ENCODE measurements at regions not wholly inside any gene's neighbourhood (a gene's known extent, or its start where the extent isn't known, plus 50 kb on each side); places are given as distances from the start of the nearest gene placed in this dataset.

DNA sequence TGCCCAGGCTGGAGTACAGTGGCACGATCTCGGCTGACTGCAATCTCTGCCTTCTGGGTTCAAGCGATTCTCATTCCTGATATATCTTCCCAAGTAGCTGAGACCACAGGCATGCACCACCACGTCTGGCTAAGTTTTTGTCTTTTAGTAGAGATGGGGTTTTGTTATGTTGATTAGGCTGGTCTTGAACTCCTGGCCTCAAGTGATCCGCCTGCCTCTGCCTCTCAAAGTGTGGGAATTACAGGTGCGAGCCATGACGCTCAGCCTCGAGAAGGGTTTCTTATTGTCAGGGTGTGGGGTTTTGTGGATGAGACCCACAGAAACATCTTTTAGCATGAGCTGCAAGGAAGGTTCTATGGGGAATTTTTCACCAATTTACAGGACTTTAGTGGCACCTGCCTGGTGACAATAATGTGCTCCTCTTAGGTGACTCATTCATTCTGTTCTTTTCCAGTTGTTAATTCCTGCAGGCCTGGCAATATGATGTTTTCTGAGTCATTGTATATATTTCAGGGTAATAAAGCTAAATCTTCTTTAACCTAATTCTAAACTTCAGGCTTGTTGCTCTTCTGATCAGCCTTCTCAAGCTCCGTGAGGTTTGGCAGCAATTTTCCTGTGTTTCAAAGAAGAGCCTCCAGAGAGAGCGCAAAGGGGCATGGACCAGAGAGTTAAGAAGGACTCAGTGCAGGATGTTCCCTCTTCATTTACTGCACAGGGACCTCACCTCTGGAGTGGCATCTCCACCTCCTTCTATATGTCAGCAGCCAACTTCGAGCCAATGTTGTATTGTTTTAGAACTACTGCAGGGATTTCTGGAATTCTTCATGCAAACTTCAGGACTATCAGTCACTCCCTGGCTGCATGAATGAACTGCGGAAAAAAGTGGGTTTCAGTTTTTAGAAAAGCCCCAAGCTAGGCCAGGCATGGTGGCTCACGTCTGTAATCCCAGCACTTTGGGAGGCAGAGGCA is 77.8 kb upstream of the ZNF618 start:
- no peak for DNase-seq
- no peaks in the 10 kb centered on the region for H3K27me3 ChIP-seq (replicated peaks in 1 of 7)
- WGBS, 5 donors: 82 to 92% (median 90%) methylated on average over 12 to 13 of the region's 13 CpGs
- no peak overlapping the region for H3K27ac ChIP-seq
- intact Hi-C loops (cut with DNase I; ENCODE audit: low total_unique reads): no loop called here
- H3K9me3 ChIP-seq: no peaks in the 10 kb centered on the region
- H3K4me3 ChIP-seq: no peak overlapping the region
- no peaks in the 10 kb centered on the region for H3K4me1 ChIP-seq
- H3K36me3 ChIP-seq: no peaks in the 10 kb centered on the region
- TF ChIP-seq POLR2A (IDR thresholded peaks at IDR 0.05) (no peak), POLR2AphosphoS5 (IDR thresholded peaks at IDR 0.05) (no peak)
- TF ChIP-seq, protein P1, sequence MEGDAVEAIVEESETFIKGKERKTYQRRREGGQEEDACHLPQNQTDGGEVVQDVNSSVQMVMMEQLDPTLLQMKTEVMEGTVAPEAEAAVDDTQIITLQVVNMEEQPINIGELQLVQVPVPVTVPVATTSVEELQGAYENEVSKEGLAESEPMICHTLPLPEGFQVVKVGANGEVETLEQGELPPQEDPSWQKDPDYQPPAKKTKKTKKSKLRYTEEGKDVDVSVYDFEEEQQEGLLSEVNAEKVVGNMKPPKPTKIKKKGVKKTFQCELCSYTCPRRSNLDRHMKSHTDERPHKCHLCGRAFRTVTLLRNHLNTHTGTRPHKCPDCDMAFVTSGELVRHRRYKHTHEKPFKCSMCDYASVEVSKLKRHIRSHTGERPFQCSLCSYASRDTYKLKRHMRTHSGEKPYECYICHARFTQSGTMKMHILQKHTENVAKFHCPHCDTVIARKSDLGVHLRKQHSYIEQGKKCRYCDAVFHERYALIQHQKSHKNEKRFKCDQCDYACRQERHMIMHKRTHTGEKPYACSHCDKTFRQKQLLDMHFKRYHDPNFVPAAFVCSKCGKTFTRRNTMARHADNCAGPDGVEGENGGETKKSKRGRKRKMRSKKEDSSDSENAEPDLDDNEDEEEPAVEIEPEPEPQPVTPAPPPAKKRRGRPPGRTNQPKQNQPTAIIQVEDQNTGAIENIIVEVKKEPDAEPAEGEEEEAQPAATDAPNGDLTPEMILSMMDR (IDR thresholded peaks at IDR 0.05 in 8 of 11, conservative IDR thresholded peaks at IDR 0.05 in 3 of 11): no peak

DNA sequence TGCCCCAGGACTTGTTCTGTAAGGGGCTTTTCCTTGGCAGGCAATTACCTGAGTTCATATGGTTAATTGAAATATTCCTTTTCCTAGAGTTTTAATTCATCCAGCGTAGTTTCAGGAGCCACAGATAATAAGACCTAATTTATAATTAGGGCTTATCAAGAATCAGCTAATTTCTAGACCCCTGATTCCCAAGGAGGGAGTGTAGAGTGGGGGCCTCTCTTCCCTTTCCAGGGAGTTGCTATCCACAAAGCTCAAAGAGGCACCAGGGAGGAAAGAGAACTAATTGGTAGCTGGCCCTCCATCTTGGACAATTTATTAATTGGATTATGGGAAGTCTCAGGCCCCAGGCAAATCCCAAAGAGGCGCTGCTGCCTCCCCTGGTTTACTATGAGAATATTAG is 75.8 kb upstream of the ZNF618 start:
- H3K27ac ChIP-seq: no peak overlapping the region
- intact Hi-C loops (cut with DNase I; ENCODE audit: low total_unique reads): no loop called here
- 88 to 97% (median 90%) methylated on average over 2 of the region's 2 CpGs for WGBS, 5 donors
- no peak for DNase-seq
- H3K27me3 ChIP-seq (replicated peaks in 1 of 7): no peaks in the 10 kb centered on the region
- H3K4me3 ChIP-seq: no peak overlapping the region
- H3K36me3 ChIP-seq: no peaks in the 10 kb centered on the region
- H3K9me3 ChIP-seq: no peaks in the 10 kb centered on the region
- H3K4me1 ChIP-seq: no peaks in the 10 kb centered on the region
- TF ChIP-seq POLR2AphosphoS5 (IDR thresholded peaks at IDR 0.05): no peak
- TF ChIP-seq POLR2A (IDR thresholded peaks at IDR 0.05): no peak
- TF ChIP-seq, protein P1 (IDR thresholded peaks at IDR 0.05 in 8 of 11, conservative IDR thresholded peaks at IDR 0.05 in 3 of 11): no peak

DNA sequence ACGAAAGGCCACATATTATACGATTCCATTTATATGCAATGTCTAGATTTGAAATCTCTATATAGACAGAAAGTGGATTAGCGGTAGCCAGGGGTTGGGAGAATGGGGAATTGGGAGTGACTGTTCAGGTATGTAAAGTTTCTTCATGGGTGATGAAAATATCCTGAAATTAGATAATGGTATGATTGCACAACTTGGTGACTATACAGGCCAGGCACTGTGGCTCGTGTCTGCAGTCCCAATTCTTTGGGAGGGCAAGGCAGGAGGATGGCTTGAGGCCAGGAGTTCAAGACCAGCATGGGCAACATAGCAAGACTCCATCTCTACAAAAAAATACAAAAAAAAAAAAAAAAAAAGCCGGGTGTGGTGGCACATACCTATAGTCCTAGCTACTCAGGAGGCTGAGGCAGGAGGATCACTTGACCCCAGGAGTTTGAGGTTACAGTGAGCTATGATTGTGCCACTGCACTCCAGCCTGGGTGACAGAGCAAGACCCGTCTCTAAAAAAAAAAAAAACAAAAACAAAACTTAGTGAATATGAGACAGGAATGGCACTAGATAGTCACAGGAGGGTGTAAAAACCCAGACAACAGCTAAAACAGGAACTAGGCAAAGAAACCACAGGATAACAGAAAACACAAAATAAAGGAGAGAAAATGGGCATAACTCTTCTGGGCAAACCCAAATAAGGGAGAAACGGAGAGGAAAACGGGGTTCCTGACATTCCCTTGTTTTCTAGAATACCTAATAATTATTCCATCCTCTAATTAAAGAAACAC is 72.1 kb upstream of the ZNF618 start:
- H3K4me1 ChIP-seq: peaks cover 0 to 24% (median 11%) of the 10 kb centered on the region in 6 donors
- no peak overlapping the region for H3K4me3 ChIP-seq
- no peak overlapping the region for H3K27ac ChIP-seq
- no peaks in the 10 kb centered on the region for H3K36me3 ChIP-seq
- H3K9me3 ChIP-seq: no peaks in the 10 kb centered on the region
- WGBS, 5 donors: 58 to 83% (median 61%) methylated on average over 7 to 8 of the region's 8 CpGs
- no peak for DNase-seq
- no peaks in the 10 kb centered on the region for H3K27me3 ChIP-seq (replicated peaks in 1 of 7)
- intact Hi-C loops (cut with DNase I; ENCODE audit: low total_unique reads): no loop called here
- TF ChIP-seq, protein P1 (IDR thresholded peaks at IDR 0.05 in 8 of 11, conservative IDR thresholded peaks at IDR 0.05 in 3 of 11): no peak
- TF ChIP-seq POLR2A (IDR thresholded peaks at IDR 0.05) (no peak), POLR2AphosphoS5 (IDR thresholded peaks at IDR 0.05) (no peak)

Measured in spleen (tissue), 11 donors.